ENCODE measurements at regions not wholly inside any gene's neighbourhood (a gene's known extent, or its start where the extent isn't known, plus 50 kb on each side); places are given as distances from the start of the nearest gene placed in this dataset.

- TF ChIP-seq CTCF (IDR thresholded peaks at IDR 0.05): no peak
- no peak for TF ChIP-seq EP300 (IDR thresholded peaks at IDR 0.05)
Measured at GRCh38 chr1:220457957-220458609, 69.9 kb upstream of the MARK1 start.

Measured in upper lobe of left lung (tissue), 4 donors.